ENCODE measurements at regions not wholly inside any gene's neighbourhood (a gene's known extent, or its start where the extent isn't known, plus 50 kb on each side); places are given as distances from the start of the nearest gene placed in this dataset.

DNA sequence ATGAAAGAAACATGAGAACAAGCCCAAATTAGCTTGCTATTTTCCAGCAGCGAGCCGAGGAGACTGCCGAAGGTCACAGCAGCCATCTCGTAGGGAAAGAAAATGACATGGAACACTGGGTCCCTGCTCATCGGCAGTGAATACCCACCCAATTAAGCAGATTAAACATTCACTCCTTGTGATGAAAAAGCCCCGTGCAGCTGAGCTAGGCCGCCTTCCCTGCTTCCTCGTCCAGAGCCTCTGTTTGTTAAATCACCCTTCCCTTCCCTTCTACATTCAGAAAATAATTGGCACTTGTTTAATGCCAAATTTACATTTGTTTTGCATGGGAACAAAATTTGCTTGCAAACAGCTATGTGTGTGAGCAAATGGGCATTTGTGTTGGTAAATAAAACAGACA lies 342.5 kb downstream of the RMST start:
- Histone ChIP-seq H3K9me3 (replicated peaks in 1 of 2; ENCODE audit: control insufficient read depth in 1 of 2, insufficient read depth in 1 of 2, low read length in 2 of 2) (peaks cover under 1 to 3% of the 10 kb centered on the region in 2 donors), H3K4me1 (ENCODE audit: control insufficient read depth in 1 of 2, insufficient read depth in 2 of 2, low read length in 2 of 2) (no peaks in the 10 kb centered on the region), H3K4me2 (replicated peaks; ENCODE audit: extremely low read depth, low read length, poor library complexity, severe bottlenecking) (no peak overlapping the region), H3K4me3 (replicated peaks in 1 of 3; ENCODE audit: low read depth in 2 of 3, low read length in 3 of 3) (no peak overlapping the region), H3K27ac (ENCODE audit: low read depth in 1 of 2, low read length in 2 of 2) (no peak overlapping the region), H3K27me3 (ENCODE audit: control insufficient read depth in 2 of 2, insufficient read depth in 2 of 2, low read length in 2 of 2) (no peaks in the 10 kb centered on the region), H3K36me3 (replicated peaks in 1 of 2; ENCODE audit: control insufficient read depth in 1 of 2, insufficient read depth in 2 of 2, low read length in 2 of 2) (no peaks in the 10 kb centered on the region), H3K9ac (ENCODE audit: insufficient read depth, low read length, poor library complexity, severe bottlenecking) (no peak overlapping the region), H3K79me2 (ENCODE audit: insufficient read depth, low read length) (no peaks in the 10 kb centered on the region), H4K20me1 (ENCODE audit: insufficient read depth, low read length) (no peaks in the 10 kb centered on the region), H2AFZ (ENCODE audit: insufficient read depth, low read depth, low read length, poor library complexity, severe bottlenecking) (no peak overlapping the region)
- H3K4me3 Mint-ChIP-seq = no peak overlapping the region
- no peaks in the 10 kb centered on the region for H3K4me1 Mint-ChIP-seq
- DNase-seq = no peak
- no peaks in the 10 kb centered on the region for H3K27me3 Mint-ChIP-seq (ENCODE audit: low read depth in 3 of 3)
- intact Hi-C loops (cut with micrococcal nuclease) = no loop called here
- peaks cover 3 to 12% (median 6%) of the 10 kb centered on the region in 7 donors for H3K9me3 Mint-ChIP-seq
- WGBS (ENCODE audit: insufficient coverage) = 88% methylated on average over 5 of the region's 8 CpGs
- TF ChIP-seq, protein P1, sequence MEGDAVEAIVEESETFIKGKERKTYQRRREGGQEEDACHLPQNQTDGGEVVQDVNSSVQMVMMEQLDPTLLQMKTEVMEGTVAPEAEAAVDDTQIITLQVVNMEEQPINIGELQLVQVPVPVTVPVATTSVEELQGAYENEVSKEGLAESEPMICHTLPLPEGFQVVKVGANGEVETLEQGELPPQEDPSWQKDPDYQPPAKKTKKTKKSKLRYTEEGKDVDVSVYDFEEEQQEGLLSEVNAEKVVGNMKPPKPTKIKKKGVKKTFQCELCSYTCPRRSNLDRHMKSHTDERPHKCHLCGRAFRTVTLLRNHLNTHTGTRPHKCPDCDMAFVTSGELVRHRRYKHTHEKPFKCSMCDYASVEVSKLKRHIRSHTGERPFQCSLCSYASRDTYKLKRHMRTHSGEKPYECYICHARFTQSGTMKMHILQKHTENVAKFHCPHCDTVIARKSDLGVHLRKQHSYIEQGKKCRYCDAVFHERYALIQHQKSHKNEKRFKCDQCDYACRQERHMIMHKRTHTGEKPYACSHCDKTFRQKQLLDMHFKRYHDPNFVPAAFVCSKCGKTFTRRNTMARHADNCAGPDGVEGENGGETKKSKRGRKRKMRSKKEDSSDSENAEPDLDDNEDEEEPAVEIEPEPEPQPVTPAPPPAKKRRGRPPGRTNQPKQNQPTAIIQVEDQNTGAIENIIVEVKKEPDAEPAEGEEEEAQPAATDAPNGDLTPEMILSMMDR (IDR thresholded peaks at IDR 0.05) = no peak
- H3K36me3 Mint-ChIP-seq = no peaks in the 10 kb centered on the region
- peak overlapping the region in 1 of 7 donors; percentile 13 for H3K27ac Mint-ChIP-seq

DNA sequence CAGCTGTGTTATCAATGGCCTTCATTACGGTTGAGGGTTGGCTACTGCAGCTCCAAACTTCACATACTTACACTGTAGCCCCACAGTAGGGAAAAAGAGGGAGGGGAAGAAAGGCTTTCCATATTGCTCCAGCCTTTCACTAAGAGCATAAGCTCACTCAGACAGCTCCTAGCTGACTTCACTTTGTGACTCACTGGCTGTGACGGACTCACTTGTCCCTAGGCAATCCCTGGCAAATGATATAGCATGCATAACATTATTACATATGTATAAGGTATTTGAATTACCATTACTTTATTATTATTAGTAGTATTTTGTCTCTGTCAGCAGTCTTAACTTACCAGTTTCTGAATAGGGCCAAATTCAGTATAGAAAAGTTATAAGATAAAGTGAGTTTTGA lies 350.7 kb downstream of the RMST start:
- Histone ChIP-seq H3K27me3 (ENCODE audit: control insufficient read depth in 2 of 2, insufficient read depth in 2 of 2, low read length in 2 of 2) (no peaks in the 10 kb centered on the region), H3K9me3 (replicated peaks in 1 of 2; ENCODE audit: control insufficient read depth in 1 of 2, insufficient read depth in 1 of 2, low read length in 2 of 2) (no peaks in the 10 kb centered on the region), H3K27ac (ENCODE audit: low read depth in 1 of 2, low read length in 2 of 2) (no peak overlapping the region), H4K20me1 (ENCODE audit: insufficient read depth, low read length) (no peaks in the 10 kb centered on the region), H3K4me1 (ENCODE audit: control insufficient read depth in 1 of 2, insufficient read depth in 2 of 2, low read length in 2 of 2) (no peaks in the 10 kb centered on the region), H2AFZ (ENCODE audit: insufficient read depth, low read depth, low read length, poor library complexity, severe bottlenecking) (no peak overlapping the region), H3K4me2 (replicated peaks; ENCODE audit: extremely low read depth, low read length, poor library complexity, severe bottlenecking) (no peak overlapping the region), H3K9ac (ENCODE audit: insufficient read depth, low read length, poor library complexity, severe bottlenecking) (no peak overlapping the region), H3K36me3 (replicated peaks in 1 of 2; ENCODE audit: control insufficient read depth in 1 of 2, insufficient read depth in 2 of 2, low read length in 2 of 2) (no peaks in the 10 kb centered on the region), H3K79me2 (ENCODE audit: insufficient read depth, low read length) (no peaks in the 10 kb centered on the region), H3K4me3 (replicated peaks in 1 of 3; ENCODE audit: low read depth in 2 of 3, low read length in 3 of 3) (no peak overlapping the region)
- TF ChIP-seq, protein P1 (IDR thresholded peaks at IDR 0.05) = no peak
- DNase-seq = no peak
- Mint-ChIP-seq H3K9me3 (peaks cover 0 to 11% (median 1%) of the 10 kb centered on the region in 7 donors), H3K4me1 (no peaks in the 10 kb centered on the region), H3K36me3 (no peaks in the 10 kb centered on the region), H3K27me3 (ENCODE audit: low read depth in 3 of 3) (no peaks in the 10 kb centered on the region), H3K27ac (no peak overlapping the region), H3K4me3 (no peak overlapping the region)
- WGBS (ENCODE audit: insufficient coverage) = no CpG with 5 or more reads among the region's 2 CpGs
- intact Hi-C loops (cut with micrococcal nuclease) = no loop called here
